NCI-H2081 treated with DMSO at 0.1 percent for 48 hours (cell line): ENCODE measurements at regions not wholly inside any gene's neighbourhood (a gene's known extent, or its start where the extent isn't known, plus 50 kb on each side); places are given as distances from the start of the nearest gene placed in this dataset.
"Not testable (repeated sequence)": the region's sequence is repeated elsewhere in the genome, so short reads cannot be mapped to it uniquely, and the experiment has no call there.

Experiments used
- DNase-seq: peaks from one replicate; lab custom pipeline; 2025; lab: John Stamatoyannopoulos, UW

DNA sequence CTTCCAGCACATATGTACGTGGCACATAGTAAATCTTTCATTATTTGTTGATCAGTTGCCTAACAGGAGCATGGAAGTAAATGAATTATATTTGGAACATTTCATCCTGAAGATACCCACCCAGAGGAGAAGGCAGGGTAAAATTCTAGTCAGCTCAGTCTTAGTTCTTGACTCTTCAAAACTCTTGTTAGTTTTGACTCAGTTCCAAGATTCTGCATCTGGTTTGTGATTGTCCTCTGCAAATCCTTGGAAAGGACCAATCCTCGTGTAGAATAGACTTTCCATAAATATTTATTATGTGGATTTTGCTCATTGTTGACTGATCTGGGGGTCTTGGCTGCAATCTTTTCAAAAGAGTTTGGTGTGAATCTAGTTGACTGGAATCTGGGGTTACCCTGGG, 257.5 kb upstream of the FAT1 start:
- no peak for DNase-seq

DNA sequence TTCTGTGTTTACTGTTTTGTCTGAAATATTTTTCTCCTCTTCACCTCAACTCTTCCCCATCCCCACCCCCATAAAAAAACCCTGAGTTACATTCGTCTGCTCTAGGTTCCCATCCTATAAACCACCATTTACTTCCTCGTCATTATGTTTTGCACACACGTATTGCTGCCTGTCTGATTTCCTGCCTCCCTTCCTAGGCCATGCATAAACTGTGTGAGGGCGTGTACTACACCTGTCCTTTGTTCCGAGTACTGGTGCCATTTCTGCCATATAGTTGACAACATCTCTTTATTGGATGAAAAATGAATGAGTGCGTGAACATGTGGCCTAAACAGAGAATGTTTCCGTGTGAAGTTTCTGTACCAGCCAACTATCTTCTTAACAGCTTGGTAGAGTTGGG, 258.5 kb upstream of the FAT1 start:
- no peak for DNase-seq

DNA sequence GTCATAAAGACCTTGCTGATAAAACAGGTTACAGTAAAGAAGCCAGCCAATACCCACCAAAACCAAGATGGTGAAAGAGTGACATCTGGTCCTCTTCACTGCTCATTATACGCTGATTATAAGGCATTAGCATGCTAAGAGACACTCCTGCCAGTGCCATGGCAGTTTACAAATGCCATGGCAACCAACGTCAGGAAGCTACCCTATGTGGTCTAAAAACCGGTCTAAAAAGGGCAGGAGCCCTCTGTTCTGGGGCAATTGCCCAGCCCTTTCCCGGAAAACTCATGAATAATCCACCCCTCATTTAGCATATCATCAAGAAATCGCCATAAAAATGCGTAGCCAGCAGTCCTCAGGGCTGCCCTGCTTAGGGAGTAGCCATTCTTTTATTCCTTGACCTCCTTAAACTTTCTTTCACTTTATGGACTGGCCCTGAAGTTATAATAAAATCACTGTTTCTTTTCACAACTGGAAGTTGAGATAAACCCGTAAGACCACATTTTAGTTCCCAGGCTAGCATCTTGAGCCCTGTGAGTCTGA, 260.5 kb upstream of the FAT1 start:
- DNase-seq = no peak

DNA sequence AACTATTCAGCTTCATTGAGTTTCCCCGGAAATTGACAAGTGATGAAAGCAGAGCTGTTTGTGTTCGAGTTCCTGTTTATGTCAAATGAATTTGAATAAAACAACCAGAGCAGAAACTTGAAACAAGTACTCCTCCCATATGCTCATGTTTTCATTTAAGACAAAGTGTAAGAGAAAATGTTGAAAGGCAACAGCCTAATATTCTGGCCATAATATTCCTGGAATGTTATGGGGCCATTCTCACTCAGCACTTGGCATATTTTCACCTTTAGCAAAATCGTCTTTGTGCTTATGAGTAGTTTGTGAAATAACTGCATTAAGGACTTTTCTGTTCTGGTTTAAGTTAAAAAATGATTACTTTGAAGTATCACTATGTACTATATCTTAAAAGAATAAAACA, 276.0 kb upstream of the FAT1 start:
- no peak for DNase-seq

DNA sequence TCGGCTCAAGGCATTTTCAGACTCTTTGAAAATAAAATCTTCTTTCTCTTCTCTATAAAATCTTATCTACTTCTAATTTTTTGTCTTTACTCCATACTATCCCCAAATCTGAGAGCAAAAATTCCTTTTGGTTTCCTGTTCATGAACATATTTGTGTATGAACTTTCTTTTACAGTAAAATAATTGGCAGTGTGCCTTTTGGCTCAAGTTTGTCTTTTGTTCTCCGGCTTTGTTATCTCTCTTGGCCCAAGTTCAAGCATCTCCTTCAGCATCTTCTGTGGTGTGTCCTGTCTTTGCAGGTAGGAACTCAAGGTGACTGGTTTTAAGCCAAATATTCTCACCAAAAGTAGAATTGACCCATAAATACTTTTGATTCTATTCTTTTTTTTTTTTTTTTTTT, 276.6 kb upstream of the FAT1 start:
- DNase-seq = no peak

DNA sequence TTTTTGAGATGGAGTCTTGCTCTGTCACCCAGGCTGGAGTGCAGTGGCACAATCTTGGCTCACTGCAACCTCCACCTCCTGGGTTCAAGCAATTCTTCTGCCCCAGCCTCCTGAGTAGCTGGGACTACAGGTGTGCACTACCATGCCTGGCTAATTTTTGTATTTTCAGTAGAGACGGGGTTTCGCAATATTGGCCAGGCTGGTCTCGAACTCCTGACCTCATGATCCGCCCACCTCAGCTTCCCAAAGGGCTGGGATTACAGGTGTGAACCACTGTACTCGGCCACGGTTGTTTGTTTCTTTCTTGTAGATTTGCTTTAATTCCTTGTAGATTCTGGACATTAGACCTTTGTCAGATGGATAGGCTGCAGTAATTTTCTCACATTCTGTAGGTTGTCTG, 278.5 kb upstream of the FAT1 start:
- not testable (repeated sequence) for DNase-seq

DNA sequence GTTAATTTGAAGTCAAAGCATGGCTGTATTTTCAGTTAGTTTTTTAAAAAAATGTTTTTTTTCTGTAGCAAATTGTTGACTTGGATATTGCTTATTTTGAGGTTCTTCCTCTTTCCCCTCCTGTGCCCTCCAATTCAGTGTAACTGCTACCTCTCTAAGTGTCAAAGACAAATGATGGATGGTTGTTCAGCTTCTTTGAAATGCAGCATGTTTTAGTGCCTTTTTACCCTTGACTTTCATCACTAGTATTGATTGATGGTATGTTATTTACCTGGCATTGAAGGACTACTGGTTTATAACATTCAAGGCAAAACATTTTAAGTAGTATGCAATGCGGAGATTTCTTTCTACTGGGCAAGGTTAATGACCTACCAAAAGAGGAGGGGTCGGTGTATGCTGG, 281.0 kb upstream of the FAT1 start:
- DNase-seq = no peak

DNA sequence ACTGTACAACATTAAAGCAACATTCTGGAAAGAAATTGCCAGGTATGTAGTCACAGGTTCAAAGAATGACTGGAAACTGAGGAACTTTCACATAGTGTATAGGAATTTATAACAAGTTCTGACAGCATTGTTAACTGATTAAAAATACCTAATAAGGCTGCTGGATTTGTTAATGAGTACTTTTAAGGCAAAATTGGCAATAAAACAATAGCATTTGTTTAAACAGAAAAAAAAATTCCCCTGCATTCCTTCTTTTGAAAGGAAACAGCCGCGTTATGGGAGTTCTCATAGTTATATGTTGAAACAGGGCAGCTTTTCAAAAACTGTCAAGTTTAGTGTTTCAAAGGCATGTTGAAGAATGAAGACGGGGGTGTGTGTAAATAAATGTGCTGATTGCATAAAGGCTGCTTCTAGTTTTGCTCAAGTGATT, 282.5 kb upstream of the FAT1 start:
- DNase-seq = no peak

DNA sequence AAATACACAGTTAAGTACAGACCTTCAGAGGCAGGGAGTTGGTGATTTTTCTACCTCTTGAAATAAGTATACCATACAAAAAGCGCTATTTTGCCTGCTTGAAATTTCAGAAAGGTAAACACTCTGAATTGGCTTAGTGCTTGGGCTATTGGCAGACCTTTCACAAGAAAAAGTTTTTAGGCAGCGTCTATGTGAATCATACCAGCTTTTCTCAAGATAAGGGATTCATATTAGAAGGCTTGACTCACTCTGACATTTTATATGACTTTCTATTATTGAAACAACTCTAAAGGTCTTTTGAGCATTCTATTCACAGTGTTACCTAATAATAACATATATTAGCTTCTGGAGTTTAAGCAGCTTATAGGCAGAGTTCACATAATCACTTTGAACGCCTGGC, 286.4 kb upstream of the FAT1 start:
- no peak for DNase-seq

DNA sequence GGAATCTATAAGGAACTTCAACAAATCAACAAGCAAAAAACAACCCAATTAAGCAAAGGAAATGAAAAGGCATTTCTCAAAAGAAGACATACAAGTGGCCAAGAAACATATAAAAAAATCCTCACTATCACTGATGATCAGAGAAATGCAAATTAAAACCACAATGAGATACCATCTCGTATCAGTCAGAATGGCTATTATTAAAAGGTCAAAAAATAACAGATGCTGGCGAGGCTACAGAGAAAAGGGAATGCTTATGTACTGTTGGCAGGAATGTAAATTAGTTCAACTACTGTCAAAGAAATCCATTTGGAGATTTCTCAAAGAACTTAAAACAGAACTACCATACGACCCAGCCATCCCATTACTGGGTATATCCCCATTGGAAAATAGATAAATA, 292.4 kb upstream of the FAT1 start:
- DNase-seq = no peak

DNA sequence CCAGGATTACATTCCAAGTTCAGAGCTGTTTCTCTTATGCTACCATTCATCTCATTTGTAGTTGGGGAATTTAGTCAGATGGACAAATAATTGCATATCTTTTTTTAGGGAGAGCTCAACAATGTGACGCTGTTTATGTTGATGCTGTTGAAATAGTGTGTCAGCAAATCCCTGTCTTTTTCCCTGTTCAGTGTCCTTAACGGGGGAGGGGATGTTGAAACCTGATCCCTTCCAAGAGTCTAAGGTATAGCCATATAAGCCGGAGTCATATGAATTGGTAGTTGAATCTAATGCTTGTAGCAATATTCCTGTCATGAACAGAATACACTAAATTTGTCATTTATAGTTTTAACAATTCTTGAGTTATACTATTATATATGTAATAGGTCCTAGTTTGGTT, 293.5 kb upstream of the FAT1 start:
- DNase-seq = no peak

DNA sequence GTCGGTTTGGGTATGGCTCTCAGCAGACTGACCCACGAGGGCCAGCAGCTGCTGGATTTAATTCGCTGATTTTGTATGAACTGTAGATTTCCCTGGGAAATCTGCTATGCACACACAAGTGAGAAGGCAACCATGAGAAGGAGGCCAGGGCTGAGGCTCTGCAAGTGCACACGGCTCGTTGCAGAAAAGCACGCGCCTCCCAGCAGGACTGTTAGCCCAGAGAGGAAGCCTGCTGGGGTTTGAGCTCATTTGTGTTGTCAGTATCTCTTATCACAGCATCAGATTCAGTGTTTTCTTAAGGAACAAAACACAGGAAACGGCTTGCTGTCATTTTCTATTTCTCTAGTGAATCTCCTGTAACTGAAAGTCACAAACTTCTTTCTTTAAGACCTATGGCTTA, 296.2 kb upstream of the FAT1 start:
- DNase-seq = no peak

DNA sequence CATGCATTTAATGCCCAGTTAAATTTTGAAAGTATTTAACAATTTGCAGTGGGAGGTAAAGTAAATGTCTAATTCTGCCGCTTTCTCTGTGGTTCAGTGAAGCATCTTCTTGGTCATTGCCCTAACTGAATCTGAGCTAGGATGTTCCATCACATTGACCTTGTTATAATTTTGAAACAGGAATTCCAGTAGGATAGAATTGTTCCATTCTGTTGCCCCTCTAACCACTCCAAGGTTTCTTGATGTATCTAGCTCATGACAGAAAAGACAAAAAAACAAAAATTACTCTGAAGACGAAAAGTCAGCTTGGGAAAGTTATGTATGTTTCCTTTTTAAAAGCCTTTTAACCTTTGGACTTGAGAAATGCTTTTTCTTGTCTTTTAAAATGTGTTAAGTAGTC, 297.0 kb upstream of the FAT1 start:
- no peak for DNase-seq

DNA sequence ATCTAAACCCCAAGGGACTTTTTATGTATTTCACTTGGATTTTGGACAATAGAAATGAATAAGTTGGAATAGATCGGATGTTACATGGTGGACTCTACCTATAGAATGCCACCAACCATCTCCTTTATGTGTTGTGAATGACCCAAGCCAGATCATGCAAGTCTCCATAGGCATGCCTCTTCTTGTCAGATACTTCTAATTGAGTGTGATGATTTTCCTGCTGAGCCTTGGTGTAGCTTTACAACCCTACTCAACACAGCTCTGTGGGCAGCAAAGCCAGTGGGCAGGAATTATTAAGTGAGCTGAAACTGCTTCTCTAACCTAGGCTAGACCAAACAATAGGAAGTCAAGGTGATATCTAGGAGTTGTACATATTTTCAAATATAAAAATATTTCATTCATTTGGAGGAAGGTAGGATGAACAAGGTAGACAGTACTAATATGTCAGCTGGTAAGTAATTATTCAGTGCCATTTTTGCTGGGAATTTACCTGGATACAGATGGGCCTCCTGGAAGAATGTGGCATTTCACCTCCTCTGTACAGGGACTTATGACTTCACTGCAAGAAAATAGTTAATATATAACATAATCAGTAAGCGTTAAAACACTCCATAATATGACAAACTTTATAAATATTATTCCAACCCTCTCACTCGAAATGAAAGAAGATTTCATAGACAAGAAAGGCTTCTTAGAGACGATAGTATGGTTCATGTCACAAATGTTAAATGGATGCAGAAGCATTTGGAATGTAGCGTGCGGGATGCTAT, 298.0 kb upstream of the FAT1 start:
- no peak for DNase-seq

DNA sequence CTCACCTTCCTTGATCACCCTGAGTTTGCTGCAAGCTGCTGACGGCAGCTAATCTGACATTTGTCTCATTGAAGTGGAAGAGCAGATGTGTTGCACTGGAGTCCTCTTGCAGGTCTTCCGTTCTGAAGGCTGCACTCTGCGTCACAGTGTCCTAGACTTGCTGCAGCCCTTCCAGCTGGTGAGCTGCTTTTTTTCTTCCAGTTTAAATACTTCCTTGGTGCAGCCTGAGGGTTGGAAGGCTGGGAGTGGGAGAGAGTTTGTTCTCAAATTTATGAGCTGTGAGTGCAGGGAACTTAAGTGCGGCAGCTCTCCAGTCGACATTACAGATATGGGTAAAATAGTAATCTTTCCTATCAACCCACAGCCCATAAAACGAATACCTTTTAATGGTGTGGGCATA, 303.6 kb upstream of the FAT1 start:
- no peak for DNase-seq

DNA sequence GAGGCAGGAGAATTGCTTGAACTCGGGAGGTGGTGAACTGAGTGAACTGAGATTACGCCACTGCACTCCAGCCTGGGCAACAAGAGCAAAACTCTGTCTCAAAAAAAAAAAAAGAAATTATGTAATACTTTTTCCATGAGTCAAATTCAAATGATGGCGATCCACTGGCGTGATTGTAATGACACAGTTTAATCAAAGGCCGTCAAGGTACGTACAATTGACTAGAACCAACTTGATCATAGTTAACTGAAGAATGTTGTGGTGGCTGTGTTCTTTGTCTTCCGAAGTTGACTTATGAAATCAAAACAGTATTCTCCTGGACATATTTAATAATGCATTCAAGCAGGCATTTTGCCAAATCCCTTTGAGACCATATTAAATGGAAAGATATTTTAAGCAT, 318.6 kb upstream of the FAT1 start:
- DNase-seq = no peak

DNA sequence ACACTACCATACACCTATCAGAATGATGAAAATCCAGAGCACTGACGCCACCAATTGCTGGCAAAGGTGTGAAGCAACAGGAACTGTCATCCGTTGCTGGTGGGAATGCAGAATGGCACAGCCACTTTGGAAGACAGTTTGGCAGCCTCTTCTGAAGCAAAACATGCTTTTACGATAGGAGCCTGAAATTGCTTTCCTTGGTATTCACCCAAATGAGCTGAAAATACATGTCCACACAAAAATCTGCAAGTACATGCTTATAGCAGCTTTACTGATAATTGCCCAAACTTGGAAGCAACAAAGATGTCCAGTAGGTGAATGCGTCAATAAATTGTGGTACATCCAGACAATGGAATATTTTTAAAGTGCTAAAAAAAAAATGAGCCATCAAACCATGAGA, 322.8 kb upstream of the FAT1 start:
- DNase-seq = no peak

DNA sequence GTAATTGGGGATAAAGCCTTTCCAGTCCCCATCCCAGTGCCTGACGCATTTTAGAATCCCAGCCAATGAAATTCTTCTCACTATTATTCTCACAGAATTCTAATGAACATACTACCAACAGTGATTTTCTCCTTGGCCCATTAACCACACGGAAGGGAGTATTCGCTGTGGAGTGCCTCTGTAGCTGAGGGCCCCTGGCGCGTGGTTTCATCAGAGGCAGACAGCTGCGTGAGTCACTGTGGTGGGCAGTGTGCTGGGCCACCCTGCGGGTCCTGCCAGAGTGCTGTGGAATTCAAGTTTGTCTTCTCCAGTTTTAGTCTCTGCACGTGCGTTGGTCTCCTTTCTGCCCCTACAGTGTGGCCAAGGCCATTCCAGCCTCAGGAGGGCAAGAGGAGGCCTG, 335.4 kb upstream of the FAT1 start:
- DNase-seq = no peak

DNA sequence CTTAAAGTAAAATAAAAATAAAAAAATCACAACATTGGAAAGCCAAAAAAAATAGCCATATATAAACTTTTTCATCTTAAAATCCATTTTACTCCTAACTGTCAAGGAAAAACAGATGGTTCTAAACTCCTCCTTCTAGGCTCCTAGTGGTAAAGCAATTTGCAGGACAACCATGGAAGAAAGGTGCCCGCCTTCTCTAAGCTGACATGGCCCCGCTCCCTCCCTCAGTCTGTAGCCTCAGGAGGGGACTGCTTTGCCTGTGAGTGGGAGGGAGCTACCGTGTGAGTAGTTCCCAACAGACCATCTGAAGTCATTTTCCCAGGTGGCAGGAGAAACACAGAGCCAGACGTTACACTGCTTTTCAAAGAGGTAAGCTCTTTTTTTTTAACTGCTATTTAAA, 336.2 kb upstream of the FAT1 start:
- no peak for DNase-seq

DNA sequence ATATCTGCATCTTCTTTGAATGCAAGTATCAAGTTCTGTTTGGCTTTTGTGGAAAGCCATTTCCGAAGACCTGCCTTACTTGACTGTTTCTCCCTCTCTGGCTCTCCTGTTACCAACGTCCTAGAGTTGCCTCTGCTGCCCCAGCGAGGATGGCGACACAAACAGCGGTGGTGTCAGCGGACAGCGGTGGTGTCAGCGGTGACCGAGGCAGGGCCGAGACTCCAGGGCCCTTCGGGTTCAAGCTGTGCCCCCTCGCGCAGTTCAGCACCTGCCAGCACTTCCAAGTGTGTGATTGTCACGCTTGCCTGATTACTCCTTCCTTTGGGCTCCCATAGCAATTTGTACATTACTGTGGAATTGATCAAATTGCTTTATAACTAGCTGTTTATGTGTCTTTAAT, 336.9 kb upstream of the FAT1 start:
- no peak for DNase-seq

DNA sequence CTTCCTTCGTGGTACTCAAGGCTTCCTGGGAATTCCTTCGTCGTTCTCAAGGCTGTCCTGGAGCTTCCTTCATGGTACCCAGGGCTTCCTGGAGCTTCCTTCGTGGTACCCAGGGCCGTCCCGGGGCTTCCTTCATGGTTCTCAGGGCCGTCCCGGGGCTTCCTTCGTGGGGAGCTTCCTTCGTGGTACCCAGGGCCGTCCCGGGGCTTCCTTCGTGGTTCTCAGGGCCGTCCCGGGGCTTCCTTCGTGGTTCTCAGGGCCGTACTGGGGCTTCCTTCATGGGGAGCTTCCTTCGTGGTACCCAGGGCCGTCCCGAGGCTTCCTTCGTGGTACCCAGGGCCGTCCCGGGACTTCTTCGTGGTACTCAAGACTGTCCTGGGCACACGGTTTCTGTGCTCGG, 339.6 kb upstream of the FAT1 start:
- DNase-seq = no peak

DNA sequence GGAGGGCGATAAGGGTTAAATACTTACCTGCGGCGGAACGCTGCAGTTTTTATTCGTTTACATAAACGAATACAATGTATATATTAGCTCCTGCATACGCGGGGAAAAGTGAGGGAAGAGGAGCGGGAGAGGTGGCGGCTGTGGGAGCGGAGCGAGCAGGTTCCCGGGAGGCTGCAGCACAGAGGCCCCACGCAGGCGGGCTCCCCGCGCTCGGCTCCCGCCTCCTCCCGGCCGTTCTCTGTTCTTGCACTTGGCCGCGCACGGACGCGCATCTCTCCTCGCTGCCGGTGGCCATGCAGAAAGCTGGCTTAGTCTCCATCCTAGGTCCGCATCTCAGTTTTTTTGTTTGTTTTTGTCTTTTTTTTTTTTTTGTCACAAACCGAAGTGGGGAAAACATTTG, 340.4 kb upstream of the FAT1 start:
- DNase-seq = no peak

DNA sequence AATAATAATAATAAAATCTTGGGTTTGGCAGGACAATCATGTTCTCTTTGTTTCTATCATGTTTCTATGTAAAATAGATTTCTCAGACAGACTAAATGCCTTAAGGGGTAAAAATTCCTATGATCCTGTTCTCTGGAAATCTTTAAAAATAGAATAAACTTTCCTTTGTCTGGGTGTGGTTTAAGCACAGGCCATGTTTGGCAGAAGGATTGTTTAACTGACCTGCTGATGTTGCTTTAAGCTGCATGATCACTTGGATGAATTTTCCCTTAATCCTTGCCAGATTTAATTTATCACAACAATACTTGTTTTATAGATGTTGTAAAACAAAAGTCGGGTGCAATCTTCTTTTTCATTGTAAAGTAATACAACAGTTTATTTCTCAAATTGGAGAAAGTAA, 341.7 kb upstream of the FAT1 start:
- DNase-seq = no peak

DNA sequence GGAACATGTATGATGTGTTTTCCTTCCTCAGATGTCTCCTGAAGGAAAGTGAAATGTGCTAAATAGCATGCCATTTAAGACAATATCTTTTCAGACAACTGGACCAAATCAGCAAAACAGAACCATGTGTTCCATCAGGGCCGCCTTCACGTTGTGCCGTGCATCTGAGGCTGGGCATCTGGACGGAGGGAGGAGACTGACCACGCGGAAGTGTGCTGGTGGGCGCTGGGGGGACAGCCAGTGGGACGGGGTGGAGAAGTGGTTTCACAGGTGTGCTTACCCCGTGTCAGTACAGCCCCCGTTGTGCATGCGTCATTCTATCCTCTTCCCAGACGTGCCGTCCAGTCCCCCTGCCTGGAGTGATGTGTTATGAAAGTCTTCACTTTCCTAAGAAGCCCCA, 342.1 kb upstream of the FAT1 start:
- no peak for DNase-seq
